ENCODE measurements at regions not wholly inside any gene's neighbourhood (a gene's known extent, or its start where the extent isn't known, plus 50 kb on each side); places are given as distances from the start of the nearest gene placed in this dataset.

- TF ChIP-seq ZNF121 (CRISPR knock-in tag; IDR thresholded peaks at IDR 0.05) (no peak), E2F5 (CRISPR knock-in tag; IDR thresholded peaks at IDR 0.05) (no peak), GTF2I (CRISPR knock-in tag; conservative IDR thresholded peaks at IDR 0.05) (no peak), CBFB (CRISPR knock-in tag; IDR thresholded peaks at IDR 0.05; ENCODE audit: low read depth) (no peak), CTCF (IDR thresholded peaks at IDR 0.05) (peak; percentile 47), MAX (CRISPR knock-in tag; IDR thresholded peaks at IDR 0.05) (no peak), JUN (CRISPR knock-in tag; IDR thresholded peaks at IDR 0.05) (no peak), FOXJ3 (CRISPR knock-in tag; IDR thresholded peaks at IDR 0.05; ENCODE audit: borderline replicate concordance) (no peak), ZNF219 (CRISPR knock-in tag; IDR thresholded peaks at IDR 0.05; ENCODE audit: borderline replicate concordance) (no peak)
- TF ChIP-seq, protein P1, sequence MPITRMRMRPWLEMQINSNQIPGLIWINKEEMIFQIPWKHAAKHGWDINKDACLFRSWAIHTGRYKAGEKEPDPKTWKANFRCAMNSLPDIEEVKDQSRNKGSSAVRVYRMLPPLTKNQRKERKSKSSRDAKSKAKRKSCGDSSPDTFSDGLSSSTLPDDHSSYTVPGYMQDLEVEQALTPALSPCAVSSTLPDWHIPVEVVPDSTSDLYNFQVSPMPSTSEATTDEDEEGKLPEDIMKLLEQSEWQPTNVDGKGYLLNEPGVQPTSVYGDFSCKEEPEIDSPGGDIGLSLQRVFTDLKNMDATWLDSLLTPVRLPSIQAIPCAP (CRISPR knock-in tag; IDR thresholded peaks at IDR 0.05) = no peak
- TF ChIP-seq, protein P2, sequence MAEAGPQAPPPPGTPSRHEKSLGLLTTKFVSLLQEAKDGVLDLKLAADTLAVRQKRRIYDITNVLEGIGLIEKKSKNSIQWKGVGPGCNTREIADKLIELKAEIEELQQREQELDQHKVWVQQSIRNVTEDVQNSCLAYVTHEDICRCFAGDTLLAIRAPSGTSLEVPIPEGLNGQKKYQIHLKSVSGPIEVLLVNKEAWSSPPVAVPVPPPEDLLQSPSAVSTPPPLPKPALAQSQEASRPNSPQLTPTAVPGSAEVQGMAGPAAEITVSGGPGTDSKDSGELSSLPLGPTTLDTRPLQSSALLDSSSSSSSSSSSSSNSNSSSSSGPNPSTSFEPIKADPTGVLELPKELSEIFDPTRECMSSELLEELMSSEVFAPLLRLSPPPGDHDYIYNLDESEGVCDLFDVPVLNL (CRISPR knock-in tag; IDR thresholded peaks at IDR 0.05; ENCODE audit: borderline replicate concordance, low read depth) = no peak
Measured at GRCh38 chr12:23361971-23362370, 587.5 kb downstream of the SOX5 start.
